Nephron (organoid): ENCODE measurements at regions not wholly inside any gene's neighbourhood (a gene's known extent, or its start where the extent isn't known, plus 50 kb on each side); places are given as distances from the start of the nearest gene placed in this dataset.

ENCODE experiments used
- H3K27ac Mint-ChIP-seq, 3 experiments: 2 replicates each; pipeline ENCODE4 v1.8.0; 2020; ENCODE audit warnings: mixed read lengths in 3 of 3, mild to moderate bottlenecking in 2 of 3, moderate library complexity in 1 of 3
- H3K27me3 Mint-ChIP-seq: 2 replicates; pipeline ENCODE4 v1.8.0; 2021; ENCODE audit warnings: low read depth, mild to moderate bottlenecking, moderate library complexity, mixed read lengths
- H3K36me3 Mint-ChIP-seq: 2 replicates; pipeline ENCODE4 v1.8.0; 2020; ENCODE audit warnings: low read depth, mixed read lengths
- H3K4me1 Mint-ChIP-seq: 2 replicates; pipeline ENCODE4 v1.8.0; 2020; ENCODE audit warnings: mixed read lengths
- H3K4me3 Mint-ChIP-seq, 3 experiments: 2 replicates each; pipeline ENCODE4 v1.8.0; 2020; ENCODE audit warnings: mild to moderate bottlenecking in 3 of 3, mixed read lengths in 3 of 3, moderate library complexity in 2 of 3
- H3K9me3 Mint-ChIP-seq: 2 replicates; pipeline ENCODE4 v1.8.0; 2020; ENCODE audit warnings: mixed read lengths
- TF ChIP-seq, protein P1 (sequence below), 3 experiments: fragments of 200-600 bp; sonication (generic); IDR thresholded peaks; one replicate each; pipeline ENCODE4 v1.5.0; 2021; ENCODE audit warnings: antibody characterized with exemption in 3 of 3; ENCODE audit not compliant: unreplicated experiment in 3 of 3

DNA sequence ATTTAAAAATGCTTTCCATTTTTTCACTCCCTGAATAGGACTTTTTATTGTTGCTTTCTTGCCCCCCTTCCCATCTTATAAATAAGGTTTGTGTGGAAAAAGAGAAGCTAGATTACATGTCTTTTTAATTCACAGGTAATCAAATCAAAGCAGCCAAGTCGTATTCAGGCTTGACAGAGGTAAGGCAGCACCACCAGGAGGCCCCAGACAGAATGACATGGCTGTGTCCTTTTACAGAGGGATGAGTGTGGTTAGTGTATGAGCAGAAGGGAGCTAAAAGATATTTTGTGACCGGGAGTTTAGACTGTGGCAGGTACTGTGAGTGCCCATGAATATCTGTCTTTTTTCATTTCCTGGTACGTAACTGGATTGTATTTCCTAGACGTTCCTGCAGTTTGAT, 596.1 kb downstream of the ETNK1 start:
- peaks cover 4% of the 10 kb centered on the region for H3K4me1 Mint-ChIP-seq
- peaks cover 3% of the 10 kb centered on the region for H3K27me3 Mint-ChIP-seq
- H3K36me3 Mint-ChIP-seq, result no peaks in the 10 kb centered on the region
- no peak overlapping the region for H3K4me3 Mint-ChIP-seq
- TF ChIP-seq, protein P1, sequence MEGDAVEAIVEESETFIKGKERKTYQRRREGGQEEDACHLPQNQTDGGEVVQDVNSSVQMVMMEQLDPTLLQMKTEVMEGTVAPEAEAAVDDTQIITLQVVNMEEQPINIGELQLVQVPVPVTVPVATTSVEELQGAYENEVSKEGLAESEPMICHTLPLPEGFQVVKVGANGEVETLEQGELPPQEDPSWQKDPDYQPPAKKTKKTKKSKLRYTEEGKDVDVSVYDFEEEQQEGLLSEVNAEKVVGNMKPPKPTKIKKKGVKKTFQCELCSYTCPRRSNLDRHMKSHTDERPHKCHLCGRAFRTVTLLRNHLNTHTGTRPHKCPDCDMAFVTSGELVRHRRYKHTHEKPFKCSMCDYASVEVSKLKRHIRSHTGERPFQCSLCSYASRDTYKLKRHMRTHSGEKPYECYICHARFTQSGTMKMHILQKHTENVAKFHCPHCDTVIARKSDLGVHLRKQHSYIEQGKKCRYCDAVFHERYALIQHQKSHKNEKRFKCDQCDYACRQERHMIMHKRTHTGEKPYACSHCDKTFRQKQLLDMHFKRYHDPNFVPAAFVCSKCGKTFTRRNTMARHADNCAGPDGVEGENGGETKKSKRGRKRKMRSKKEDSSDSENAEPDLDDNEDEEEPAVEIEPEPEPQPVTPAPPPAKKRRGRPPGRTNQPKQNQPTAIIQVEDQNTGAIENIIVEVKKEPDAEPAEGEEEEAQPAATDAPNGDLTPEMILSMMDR (IDR thresholded peaks at IDR 0.05; ENCODE audit: unreplicated experiment in 3 of 3), result peak in 2 of 3 experiments; percentile 13 to 23
- H3K27ac Mint-ChIP-seq, result no peak overlapping the region
- H3K9me3 Mint-ChIP-seq, result peaks cover 7% of the 10 kb centered on the region

DNA sequence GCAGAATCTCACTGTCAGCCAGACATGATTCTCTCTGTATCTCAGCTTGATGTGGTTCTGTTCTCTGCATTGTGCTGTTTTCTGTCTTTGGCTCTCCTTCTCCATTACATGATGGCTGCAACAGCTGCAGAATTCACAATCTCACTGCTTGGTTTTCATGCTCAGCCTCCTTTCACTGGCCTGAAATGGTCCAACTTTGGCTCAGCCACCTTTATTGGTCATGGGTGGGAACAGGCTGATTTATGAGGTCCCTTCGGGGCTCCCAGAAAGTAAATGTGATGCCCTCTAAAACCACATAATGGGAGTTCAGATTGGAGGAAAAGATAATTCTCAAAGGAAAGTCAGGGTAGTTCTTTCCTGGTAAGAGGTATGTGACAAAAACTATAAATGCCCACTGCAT, 597.0 kb downstream of the ETNK1 start:
- peaks cover 4% of the 10 kb centered on the region for H3K4me1 Mint-ChIP-seq
- TF ChIP-seq, protein P1 (IDR thresholded peaks at IDR 0.05; ENCODE audit: unreplicated experiment in 3 of 3), result no peak

DNA sequence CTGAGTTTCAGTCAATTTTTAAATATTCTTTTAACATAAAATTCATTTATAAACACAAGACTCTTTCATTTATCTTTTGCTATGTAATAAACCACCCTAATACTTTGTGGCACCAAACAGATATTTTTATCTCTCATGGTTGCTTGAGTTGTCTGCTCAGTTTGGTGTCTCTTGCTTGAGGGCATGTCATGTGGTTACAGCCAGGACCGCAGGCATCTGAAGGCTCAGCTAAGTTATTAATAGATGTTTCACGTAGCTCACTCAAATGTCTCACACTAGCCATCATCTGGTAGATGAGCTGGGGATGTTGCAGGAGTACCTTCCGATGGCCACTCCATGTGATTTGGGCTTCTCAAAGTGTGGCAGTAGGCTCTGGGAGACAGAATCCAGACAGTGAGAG, 597.8 kb downstream of the ETNK1 start:
- H3K36me3 Mint-ChIP-seq, result no peaks in the 10 kb centered on the region
- TF ChIP-seq, protein P1 (IDR thresholded peaks at IDR 0.05; ENCODE audit: unreplicated experiment in 3 of 3), result no peak

More for the DNA sequence above, 597.0 kb downstream of the ETNK1 start:
- Mint-ChIP-seq H3K9me3 (peaks cover 6% of the 10 kb centered on the region), H3K27me3 (peaks cover 3% of the 10 kb centered on the region), H3K27ac (no peak overlapping the region), H3K4me3 (no peak overlapping the region), H3K36me3 (no peaks in the 10 kb centered on the region)

DNA sequence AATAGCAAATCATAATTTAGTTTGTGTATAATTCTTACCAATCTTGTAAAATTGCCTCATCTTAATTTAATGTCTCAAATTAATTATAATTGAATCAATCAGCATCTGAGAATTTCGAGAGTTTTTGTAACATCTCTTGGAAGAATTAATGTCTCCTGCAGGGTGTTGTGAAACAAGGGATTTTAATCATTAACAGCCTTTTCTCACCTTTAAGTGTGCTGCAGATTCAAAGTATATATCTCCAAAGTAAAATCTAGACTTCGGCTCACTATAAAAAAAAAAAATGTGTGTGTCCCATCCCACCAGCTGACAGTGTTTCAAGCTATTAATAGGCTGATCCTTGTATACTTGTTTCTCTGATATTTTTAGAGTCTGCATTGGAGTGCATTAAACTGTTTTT, 603.1 kb downstream of the ETNK1 start:
- H3K4me1 Mint-ChIP-seq, result peaks cover 6% of the 10 kb centered on the region
- H3K36me3 Mint-ChIP-seq, result no peaks in the 10 kb centered on the region
- no peak overlapping the region for H3K4me3 Mint-ChIP-seq
- H3K9me3 Mint-ChIP-seq, result peaks cover under 1% of the 10 kb centered on the region
- TF ChIP-seq, protein P1 (IDR thresholded peaks at IDR 0.05; ENCODE audit: unreplicated experiment in 3 of 3), result no peak
- H3K27ac Mint-ChIP-seq, result no peak overlapping the region
- no peaks in the 10 kb centered on the region for H3K27me3 Mint-ChIP-seq

More for the DNA sequence above, 597.8 kb downstream of the ETNK1 start:
- no peak overlapping the region for H3K27ac Mint-ChIP-seq
- H3K4me1 Mint-ChIP-seq, result peaks cover 4% of the 10 kb centered on the region
- H3K4me3 Mint-ChIP-seq, result no peak overlapping the region
- H3K27me3 Mint-ChIP-seq, result peaks cover 3% of the 10 kb centered on the region
- H3K9me3 Mint-ChIP-seq, result no peaks in the 10 kb centered on the region

DNA sequence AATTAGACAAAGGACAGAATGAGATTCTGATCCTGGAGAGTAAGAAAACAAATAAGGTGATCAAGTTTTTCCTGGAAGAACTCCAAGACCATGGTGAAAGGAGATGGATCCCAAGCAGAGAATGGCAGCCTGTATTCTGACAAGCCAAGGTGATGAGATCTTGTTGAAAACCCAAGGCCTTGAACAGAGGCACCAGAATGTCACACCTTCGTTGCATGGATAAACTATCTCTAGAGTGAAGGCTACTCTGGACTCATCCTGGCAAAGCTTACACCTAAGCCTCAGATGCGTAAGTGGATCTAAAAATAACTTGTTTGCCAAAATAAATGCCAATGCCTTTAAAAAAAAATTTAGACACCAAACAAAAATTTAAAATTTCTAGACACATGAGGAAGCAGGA, 605.9 kb downstream of the ETNK1 start:
- Mint-ChIP-seq H3K4me3 (no peak overlapping the region), H3K27me3 (no peaks in the 10 kb centered on the region), H3K36me3 (no peaks in the 10 kb centered on the region), H3K27ac (no peak overlapping the region), H3K4me1 (peaks cover 23% of the 10 kb centered on the region), H3K9me3 (peaks cover 3% of the 10 kb centered on the region)
- TF ChIP-seq, protein P1 (IDR thresholded peaks at IDR 0.05; ENCODE audit: unreplicated experiment in 3 of 3), result no peak

DNA sequence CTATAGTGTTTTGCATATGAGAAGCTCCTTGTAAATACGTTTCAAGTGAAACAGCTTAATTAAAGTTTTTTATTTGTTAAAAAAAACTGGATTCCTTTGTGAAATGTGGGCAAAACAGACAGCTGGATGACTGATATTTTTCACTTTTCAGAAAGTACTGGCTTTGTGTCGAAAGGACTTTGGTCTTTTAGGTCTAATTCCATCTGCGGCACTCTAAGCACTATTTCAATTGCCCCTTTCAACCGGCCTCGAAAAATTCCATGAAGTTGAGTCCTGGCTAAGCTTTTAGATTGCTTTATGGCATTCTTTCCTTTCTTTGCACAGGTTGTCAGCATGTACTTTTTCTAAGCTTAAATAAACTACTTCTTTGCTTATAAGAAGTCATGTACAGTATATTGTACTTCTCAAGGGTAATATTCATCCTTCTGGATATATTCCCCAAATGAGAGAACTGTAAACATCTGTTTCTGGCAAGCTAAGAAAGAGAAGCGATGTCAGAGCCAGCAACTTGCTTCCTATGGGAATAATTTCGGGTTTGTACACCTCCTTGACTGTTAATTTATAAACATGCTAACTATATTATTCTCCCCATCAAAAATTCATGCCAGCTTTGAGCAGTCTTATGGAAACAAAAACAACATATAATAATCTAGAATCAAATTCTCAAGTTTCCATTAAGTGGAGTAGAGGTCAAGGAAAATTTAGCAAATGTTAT, 611.3 kb downstream of the ETNK1 start:
- no peaks in the 10 kb centered on the region for H3K27me3 Mint-ChIP-seq
- TF ChIP-seq, protein P1 (IDR thresholded peaks at IDR 0.05; ENCODE audit: unreplicated experiment in 3 of 3), result no peak
- no peaks in the 10 kb centered on the region for H3K36me3 Mint-ChIP-seq
- H3K27ac Mint-ChIP-seq, result peak overlapping the region in 1 of 3 experiments; percentile 46
- peaks cover 3% of the 10 kb centered on the region for H3K9me3 Mint-ChIP-seq
- H3K4me1 Mint-ChIP-seq, result peaks cover 17% of the 10 kb centered on the region
- no peak overlapping the region for H3K4me3 Mint-ChIP-seq
